NCI-H1092 (cell line): ENCODE measurements at regions not wholly inside any gene's neighbourhood (a gene's known extent, or its start where the extent isn't known, plus 50 kb on each side); places are given as distances from the start of the nearest gene placed in this dataset.

ENCODE experiments used
- DNase-seq: peaks from one replicate; lab custom pipeline; 2025; lab: John Stamatoyannopoulos, UW

- DNase-seq, result no peak
Observed at GRCh38 chr4:184310171-184310567, 92.5 kb upstream of the ENPP6 start.

GRCh38 chr4:184309241-184310170 lies 91.8 kb upstream of the ENPP6 start:
- DNase-seq, result no peak

GRCh38 chr4:184306949-184307348 lies 89.3 kb upstream of the ENPP6 start:
- DNase-seq, result no peak

- DNase-seq, result no peak
Observed at GRCh38 chr4:184306470-184306869, 88.8 kb upstream of the ENPP6 start.

GRCh38 chr4:184300816-184301215 lies 83.1 kb upstream of the ENPP6 start:
- DNase-seq, result no peak

DNA sequence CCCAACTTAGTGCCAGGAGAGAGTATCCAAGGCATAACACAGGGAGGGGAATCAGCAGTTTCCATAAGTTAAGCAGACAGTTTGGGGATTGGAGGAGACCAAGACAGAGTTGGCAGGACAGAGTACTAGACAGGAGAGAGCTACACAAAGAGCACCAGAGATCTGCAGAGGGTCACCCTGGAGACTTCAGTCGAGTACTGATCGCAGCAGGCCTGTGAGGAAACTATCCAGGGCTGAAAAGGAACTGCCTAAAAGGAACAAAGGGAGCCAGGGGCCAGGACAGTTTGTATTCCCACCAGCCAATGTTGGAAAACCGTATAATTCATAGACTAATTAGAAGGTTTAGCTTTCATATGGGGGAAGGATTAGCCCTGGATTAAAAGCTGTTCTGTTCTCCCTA lies 80.6 kb upstream of the ENPP6 start:
- no peak for DNase-seq

GRCh38 chr4:184295206-184295605 lies 77.5 kb upstream of the ENPP6 start:
- DNase-seq, result no peak

DNA sequence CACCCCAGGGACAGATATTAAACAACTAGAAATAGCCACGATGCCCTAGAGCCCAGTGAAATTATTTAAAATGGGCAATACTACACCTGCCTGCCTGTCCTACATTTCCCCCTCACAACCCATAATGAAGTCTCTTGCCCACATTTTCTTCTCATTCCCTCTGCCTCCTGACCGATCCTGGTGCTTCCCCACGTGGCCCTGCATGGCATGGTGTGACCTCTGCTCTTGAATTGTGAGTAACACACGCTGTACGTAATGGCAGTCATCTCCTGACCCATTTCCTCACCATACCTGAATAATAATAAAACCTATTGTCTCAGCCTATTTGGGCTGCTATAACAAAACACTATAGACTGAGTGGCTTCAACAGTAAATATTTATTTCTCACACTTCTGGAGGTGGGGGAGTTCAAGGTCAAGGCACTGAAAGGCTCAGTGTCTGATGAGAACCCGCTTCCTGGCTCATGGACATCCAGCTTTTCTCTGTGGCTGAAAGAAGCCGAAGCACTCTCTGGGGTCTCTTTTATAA lies 77.0 kb upstream of the ENPP6 start:
- no peak for DNase-seq

- DNase-seq, result no peak
Observed at GRCh38 chr4:184293552-184293951, 75.9 kb upstream of the ENPP6 start.

DNA sequence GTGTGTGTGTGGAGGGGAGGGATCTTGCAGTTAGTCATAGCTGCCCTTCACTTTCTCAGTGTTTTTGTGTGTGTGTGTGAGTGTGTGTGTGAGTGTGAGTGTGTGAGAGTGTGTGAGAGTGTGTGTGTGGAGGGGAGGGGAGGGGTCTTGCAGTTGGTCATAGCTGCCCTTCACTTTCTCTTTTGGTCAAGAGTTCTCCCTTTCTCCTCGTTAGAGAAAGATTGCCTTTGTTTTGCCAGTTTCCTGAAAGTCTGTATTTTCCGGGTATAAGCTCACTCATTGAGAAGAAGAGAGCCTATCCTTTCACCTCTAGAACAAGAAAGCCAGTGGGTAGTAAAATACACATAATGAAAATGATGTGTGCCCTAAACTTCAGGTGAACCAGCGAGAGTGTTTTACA lies 75.2 kb upstream of the ENPP6 start:
- no peak for DNase-seq

DNA sequence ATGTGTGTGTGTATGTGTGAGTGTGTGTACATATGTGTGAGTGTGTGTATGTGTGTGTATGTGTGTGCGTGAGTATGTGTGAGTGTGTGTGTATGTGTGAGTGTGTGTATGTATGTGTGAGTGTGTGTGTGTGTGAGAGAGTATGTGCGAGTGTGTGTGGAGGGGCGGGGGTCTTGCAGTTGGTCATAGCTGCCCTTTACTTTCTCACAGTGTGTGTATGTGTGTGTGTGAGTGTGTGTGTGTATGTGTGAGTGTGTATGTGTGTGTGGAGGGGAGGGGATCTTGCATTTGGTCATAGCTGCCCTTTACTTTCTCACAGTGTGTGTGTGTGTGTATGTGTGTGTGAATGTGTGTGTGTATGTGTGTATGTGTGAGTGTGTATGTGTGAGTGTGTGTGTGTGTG lies 74.8 kb upstream of the ENPP6 start:
- DNase-seq, result no peak

DNA sequence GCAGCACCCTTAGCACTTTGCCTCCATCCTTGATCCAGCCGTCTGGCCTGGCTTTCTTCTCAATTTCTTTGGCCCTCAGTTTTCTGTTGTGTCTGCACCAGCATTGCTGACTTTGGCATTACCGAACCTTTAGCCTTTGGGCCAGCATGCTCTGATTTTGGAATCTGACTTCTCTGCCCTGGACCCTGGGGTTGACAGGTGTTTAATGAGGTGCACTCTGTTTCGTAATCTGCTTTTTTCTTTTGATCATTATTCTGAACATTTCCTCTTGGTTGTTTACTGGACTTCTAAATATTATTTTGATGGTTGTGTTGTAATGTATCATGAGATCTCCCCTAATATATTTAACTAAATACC lies 71.5 kb upstream of the ENPP6 start:
- no peak for DNase-seq

DNA sequence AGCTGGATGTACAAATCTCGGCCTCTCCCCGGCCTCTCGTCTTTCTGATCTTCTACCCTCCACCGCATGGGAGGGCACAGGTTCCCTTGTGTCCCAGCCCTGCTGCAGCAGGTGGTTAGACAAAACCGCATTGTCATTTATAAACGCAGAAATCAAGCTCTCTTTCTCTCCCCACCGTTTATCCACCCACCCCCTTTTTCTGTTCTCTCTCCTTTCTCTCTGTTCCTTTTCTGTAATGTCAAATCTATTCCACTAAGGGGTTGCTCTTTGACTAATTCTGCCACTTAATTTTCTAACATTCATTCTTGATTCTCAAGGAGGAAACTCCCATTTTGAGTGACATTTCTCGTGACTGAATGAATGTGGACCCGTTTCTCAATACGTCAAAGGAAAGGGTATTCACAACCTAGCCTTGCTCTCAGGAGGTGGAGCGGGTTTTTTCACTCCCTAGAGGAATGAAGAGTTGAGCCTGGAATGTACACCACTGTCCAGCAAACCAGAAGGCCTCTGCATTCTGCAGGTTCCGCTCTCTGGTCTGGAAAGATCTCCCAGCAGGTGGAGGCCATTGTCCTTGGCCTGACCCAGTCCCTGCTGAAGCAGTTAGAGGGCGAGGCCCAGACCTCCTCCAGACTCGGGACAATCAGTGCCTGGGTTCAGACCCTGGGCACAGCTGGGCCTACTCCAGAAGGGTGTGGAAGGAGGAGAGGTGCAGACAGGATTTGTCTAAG lies 70.9 kb upstream of the ENPP6 start:
- no peak for DNase-seq

DNA sequence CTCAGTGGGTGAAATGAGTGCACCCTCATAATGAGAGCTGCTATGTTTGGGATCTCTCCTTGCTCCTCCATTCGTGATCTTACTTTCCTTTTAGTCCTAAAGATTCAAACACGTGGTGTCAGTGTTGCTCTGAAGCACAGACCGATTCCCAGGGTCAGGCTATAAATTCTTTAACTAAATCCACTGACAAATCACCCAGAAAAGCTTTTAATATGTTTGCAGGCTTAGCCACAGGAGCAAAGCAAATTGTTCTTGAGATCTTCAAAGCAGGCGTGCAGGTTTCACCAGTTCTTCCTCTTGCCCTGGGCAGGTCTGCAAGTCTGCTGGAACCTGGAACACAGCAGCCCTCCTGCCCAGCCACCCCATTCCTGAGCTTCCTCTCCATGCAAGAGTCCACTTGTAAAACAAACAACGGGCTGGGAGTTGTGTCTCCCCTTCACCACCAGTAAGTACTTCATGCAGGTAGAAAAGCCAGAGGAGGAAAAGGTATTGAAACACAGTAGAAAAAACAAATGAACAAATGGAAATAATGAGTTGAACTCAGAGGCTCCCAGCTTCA lies 70.1 kb upstream of the ENPP6 start:
- no peak for DNase-seq

GRCh38 chr4:184286358-184286757 lies 68.7 kb upstream of the ENPP6 start:
- DNase-seq, result no peak

GRCh38 chr4:184284742-184285141 lies 67.1 kb upstream of the ENPP6 start:
- no peak for DNase-seq

GRCh38 chr4:184284336-184284690 lies 66.6 kb upstream of the ENPP6 start:
- DNase-seq, result no peak

DNA sequence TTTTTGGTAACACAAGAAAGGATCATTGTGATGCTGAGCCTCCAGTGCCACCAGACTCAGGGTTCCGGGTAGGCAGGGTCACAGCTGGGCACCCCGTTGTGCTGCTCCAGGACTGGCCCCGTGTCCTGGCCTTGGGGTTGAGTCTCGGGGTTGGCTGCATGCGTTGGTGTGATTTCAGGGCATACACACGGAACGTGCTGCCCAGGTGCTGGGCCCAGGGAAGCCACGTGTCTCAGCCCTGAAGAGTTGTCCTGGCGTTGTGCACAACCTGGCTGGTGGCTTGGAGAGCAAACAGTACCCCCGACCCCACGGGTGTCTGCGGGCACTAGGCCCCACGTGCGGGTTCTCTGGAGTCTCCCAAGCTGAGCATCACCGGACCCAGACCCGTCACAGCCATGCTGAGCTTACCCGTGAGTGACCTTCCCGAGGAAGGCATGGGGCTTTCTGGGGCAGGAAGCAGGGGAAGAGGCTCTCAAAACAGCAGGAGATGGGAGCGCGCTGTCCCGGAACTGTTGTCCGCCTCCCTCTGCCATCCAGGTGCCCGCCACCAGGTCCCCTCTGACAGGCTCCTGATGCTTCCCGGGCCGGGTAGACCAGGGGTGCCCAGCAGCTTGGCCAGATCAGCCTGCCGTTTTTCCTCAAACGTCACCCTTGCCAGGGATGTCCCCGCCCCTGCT lies 66.1 kb upstream of the ENPP6 start:
- no peak for DNase-seq

DNA sequence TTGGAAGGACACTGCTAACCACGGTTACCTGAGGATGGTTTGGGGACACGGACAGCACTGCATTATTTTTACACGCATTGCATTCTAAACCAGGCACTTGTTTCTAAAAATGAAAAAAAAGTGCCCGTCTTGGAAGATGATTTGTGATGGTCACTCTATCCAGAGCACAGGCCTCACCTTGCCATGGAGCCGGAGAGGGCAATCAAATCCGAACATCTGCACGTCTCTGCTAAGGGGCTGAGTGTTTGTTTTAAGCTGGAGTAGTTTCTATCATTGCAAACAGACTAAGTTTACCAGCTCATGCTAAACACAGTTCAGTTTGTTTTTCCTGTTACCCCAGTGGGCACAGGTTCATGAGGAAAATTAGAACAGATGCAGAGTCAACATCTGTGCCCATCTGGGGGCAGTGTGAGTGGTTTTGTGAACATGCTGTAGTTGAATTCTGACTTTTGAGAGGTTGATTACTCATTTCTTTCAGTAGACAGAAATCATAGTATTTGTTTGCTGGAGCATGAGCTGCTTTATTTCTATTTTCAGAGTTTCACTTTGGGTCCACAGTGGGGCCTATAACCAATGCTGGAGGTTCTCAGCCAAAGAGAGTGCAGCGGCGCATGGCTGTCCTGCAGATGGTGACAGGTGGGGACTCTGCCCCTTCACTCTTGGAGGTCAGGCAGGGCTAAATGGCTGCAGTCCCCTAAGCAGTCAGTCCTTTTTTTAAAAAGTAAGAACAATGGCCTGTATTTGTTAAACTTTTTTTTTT lies 65.4 kb upstream of the ENPP6 start:
- DNase-seq, result peak; percentile 9

DNA sequence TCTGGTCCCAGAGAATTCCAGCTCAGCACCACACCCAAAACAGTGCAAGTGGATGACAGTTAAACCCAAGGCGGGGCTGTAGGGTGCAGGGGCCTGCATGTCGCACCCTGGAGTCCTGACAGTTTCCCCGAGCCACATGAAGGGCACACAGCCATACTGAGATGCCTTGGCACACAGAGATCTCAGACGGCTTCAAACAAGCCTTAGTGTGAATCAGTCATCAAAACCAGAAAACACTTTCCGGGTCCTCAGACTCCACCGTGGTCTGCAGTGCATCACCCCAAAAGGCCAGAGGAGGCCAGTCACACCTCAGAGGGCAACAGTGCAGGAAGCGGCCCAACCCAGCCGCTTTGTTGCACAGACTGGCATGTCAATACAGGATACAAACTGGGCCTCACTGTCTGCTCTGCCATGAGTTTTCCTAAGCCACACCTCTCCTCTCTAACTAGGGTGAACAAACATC lies 64.6 kb upstream of the ENPP6 start:
- DNase-seq, result peak; percentile 21
